CD8-positive, alpha-beta memory T cell (primary cell): ENCODE measurements at regions not wholly inside any gene's neighbourhood (a gene's known extent, or its start where the extent isn't known, plus 50 kb on each side); places are given as distances from the start of the nearest gene placed in this dataset.

Experiments used
- CTCF ChIA-PET: fragments of 350-600 bp; sonication (Branson Sonifier 250); formaldehyde crosslinking; loops from one replicate; lab custom pipeline; 2021; ENCODE audit warnings: antibody characterized with exemption; lab: Charles Lee
- POLR2A ChIA-PET: fragments of 350-600 bp; sonication (Branson Sonifier 250); formaldehyde crosslinking; loops from one replicate; lab custom pipeline; 2021; ENCODE audit warnings: antibody characterized with exemption; lab: Charles Lee
- DNase-seq, 5 donors: peaks; one replicate each; pipeline versions ENCODE4 v3.0.0 to v3.0.0-alpha.2; 2020 to 2022; ENCODE audit warnings: mixed read lengths in 1 of 5
- H3K27ac ChIP-seq: one replicate; pipeline ENCODE4 v1.7.0; 2013; ENCODE audit warnings: low read depth, mild to moderate bottlenecking, low read length, moderate library complexity
- H3K27me3 ChIP-seq: 2 replicates; pipeline ENCODE4 v1.7.0; 2013; ENCODE audit warnings: low read length, mild to moderate bottlenecking; ENCODE audit not compliant: insufficient read depth, poor library complexity, severe bottlenecking
- H3K36me3 ChIP-seq: 2 replicates; pipeline ENCODE4 v1.7.0; 2013; ENCODE audit warnings: mild to moderate bottlenecking, low read length, moderate library complexity; ENCODE audit not compliant: insufficient read depth
- H3K4me1 ChIP-seq: 2 replicates; pipeline ENCODE4 v1.7.0; 2013; ENCODE audit warnings: mild to moderate bottlenecking, low read length, moderate library complexity; ENCODE audit not compliant: insufficient read depth
- H3K4me3 ChIP-seq: 2 replicates; pipeline ENCODE4 v1.7.0; 2013; ENCODE audit warnings: mild to moderate bottlenecking, low read length
- H3K9me3 ChIP-seq: 2 replicates; pipeline ENCODE4 v1.7.0; 2013; ENCODE audit warnings: mild to moderate bottlenecking, low read length
- H3K27ac Mint-ChIP-seq, 8 donors: one replicate each; pipeline ENCODE4 v1.8.0; 2020 to 2021; ENCODE audit warnings: mixed read lengths in 8 of 8, mild to moderate bottlenecking in 6 of 8, inconsistent platforms in 3 of 8, moderate library complexity in 3 of 8
- H3K27me3 Mint-ChIP-seq, 2 donors: one replicate each; pipeline ENCODE4 v1.8.0; 2020 to 2021; ENCODE audit warnings: mixed read lengths in 2 of 2, mild to moderate bottlenecking in 1 of 2, moderate library complexity in 1 of 2
- H3K36me3 Mint-ChIP-seq, 3 donors: one replicate each; pipeline ENCODE4 v1.8.0; 2020 to 2021; ENCODE audit warnings: mixed read lengths in 3 of 3, inconsistent platforms in 1 of 3, mild to moderate bottlenecking in 1 of 3
- H3K4me1 Mint-ChIP-seq, 3 donors: one replicate each; pipeline ENCODE4 v1.8.0; 2020 to 2021; ENCODE audit warnings: mixed read lengths in 3 of 3, inconsistent platforms in 1 of 3, mild to moderate bottlenecking in 1 of 3
- H3K4me3 Mint-ChIP-seq, 7 donors: one replicate each; pipeline ENCODE4 v1.8.0; 2020 to 2021; ENCODE audit warnings: mixed read lengths in 7 of 7, mild to moderate bottlenecking in 6 of 7, moderate library complexity in 4 of 7, inconsistent platforms in 2 of 7
- H3K9me3 Mint-ChIP-seq, 5 donors: one replicate each; pipeline ENCODE4 v1.8.0; 2020 to 2022; ENCODE audit warnings: mixed read lengths in 5 of 5, mild to moderate bottlenecking in 3 of 5, moderate library complexity in 2 of 5, inconsistent platforms in 1 of 5

- H3K4me3 ChIP-seq, result no peak overlapping the region
- H3K27ac ChIP-seq, result no peak overlapping the region
- Mint-ChIP-seq H3K4me1 (no peaks in the 10 kb centered on the region), H3K27me3 (no peaks in the 10 kb centered on the region), H3K36me3 (no peaks in the 10 kb centered on the region), H3K9me3 (no peaks in the 10 kb centered on the region), H3K4me3 (no peak overlapping the region), H3K27ac (no peak overlapping the region)
- no peaks in the 10 kb centered on the region for H3K36me3 ChIP-seq
- H3K9me3 ChIP-seq, result no peaks in the 10 kb centered on the region
- no peaks in the 10 kb centered on the region for H3K4me1 ChIP-seq
- POLR2A ChIA-PET, result no interaction called here
- no peaks in the 10 kb centered on the region for H3K27me3 ChIP-seq
- CTCF ChIA-PET, result no interaction called here
- DNase-seq, result peak in 1 of 5 donors; percentile 12
Observed at GRCh38 chr11:104784684-104785460, 113.4 kb downstream of the CASP12 start.

GRCh38 chr11:104783241-104783640 is 115.0 kb downstream of the CASP12 start:
- H3K9me3 ChIP-seq, result no peaks in the 10 kb centered on the region
- DNase-seq, result no peak
- no peaks in the 10 kb centered on the region for H3K27me3 ChIP-seq
- no peak overlapping the region for H3K27ac ChIP-seq
- H3K4me1 ChIP-seq, result no peaks in the 10 kb centered on the region
- Mint-ChIP-seq H3K4me1 (no peaks in the 10 kb centered on the region), H3K9me3 (no peaks in the 10 kb centered on the region), H3K27me3 (no peaks in the 10 kb centered on the region), H3K36me3 (no peaks in the 10 kb centered on the region), H3K27ac (no peak overlapping the region), H3K4me3 (no peak overlapping the region)
- ChIA-PET CTCF (interaction anchor here (1.5 kb wide), 1 partner anchor 15 kb away, joined by 3 read pairs; no protein-coding TSS in a partner anchor), POLR2A (no interaction called here)
- no peak overlapping the region for H3K4me3 ChIP-seq
- H3K36me3 ChIP-seq, result no peaks in the 10 kb centered on the region

GRCh38 chr11:104782377-104782754 is 115.9 kb downstream of the CASP12 start:
- H3K4me1 Mint-ChIP-seq, result no peaks in the 10 kb centered on the region
- Histone ChIP-seq H3K36me3 (no peaks in the 10 kb centered on the region), H3K9me3 (no peaks in the 10 kb centered on the region), H3K4me3 (no peak overlapping the region), H3K27me3 (no peaks in the 10 kb centered on the region), H3K27ac (no peak overlapping the region), H3K4me1 (no peaks in the 10 kb centered on the region)
- ChIA-PET CTCF (interaction anchor here (1.5 kb wide), 1 partner anchor 15 kb away, joined by 3 read pairs; no protein-coding TSS in a partner anchor), POLR2A (no interaction called here)
- H3K9me3 Mint-ChIP-seq, result no peaks in the 10 kb centered on the region
- no peaks in the 10 kb centered on the region for H3K36me3 Mint-ChIP-seq
- no peaks in the 10 kb centered on the region for H3K27me3 Mint-ChIP-seq
- DNase-seq, result no peak
- H3K4me3 Mint-ChIP-seq, result no peak overlapping the region
- no peak overlapping the region for H3K27ac Mint-ChIP-seq

GRCh38 chr11:104781719-104782376 is 116.4 kb downstream of the CASP12 start:
- Mint-ChIP-seq H3K4me1 (no peaks in the 10 kb centered on the region), H3K27me3 (no peaks in the 10 kb centered on the region), H3K9me3 (no peaks in the 10 kb centered on the region), H3K36me3 (no peaks in the 10 kb centered on the region), H3K4me3 (no peak overlapping the region), H3K27ac (no peak overlapping the region)
- DNase-seq, result no peak
- ChIA-PET CTCF (no interaction called here), POLR2A (no interaction called here)
- Histone ChIP-seq H3K4me1 (no peaks in the 10 kb centered on the region), H3K36me3 (no peaks in the 10 kb centered on the region), H3K4me3 (no peak overlapping the region), H3K27ac (no peak overlapping the region), H3K9me3 (no peaks in the 10 kb centered on the region), H3K27me3 (no peaks in the 10 kb centered on the region)

GRCh38 chr11:104781037-104781436 is 117.2 kb downstream of the CASP12 start:
- ChIA-PET CTCF (interaction anchor here (1.0 kb wide), 1 partner anchor 19 kb away, joined by 3 read pairs; no protein-coding TSS in a partner anchor), POLR2A (no interaction called here)
- no peaks in the 10 kb centered on the region for H3K27me3 Mint-ChIP-seq

DNA sequence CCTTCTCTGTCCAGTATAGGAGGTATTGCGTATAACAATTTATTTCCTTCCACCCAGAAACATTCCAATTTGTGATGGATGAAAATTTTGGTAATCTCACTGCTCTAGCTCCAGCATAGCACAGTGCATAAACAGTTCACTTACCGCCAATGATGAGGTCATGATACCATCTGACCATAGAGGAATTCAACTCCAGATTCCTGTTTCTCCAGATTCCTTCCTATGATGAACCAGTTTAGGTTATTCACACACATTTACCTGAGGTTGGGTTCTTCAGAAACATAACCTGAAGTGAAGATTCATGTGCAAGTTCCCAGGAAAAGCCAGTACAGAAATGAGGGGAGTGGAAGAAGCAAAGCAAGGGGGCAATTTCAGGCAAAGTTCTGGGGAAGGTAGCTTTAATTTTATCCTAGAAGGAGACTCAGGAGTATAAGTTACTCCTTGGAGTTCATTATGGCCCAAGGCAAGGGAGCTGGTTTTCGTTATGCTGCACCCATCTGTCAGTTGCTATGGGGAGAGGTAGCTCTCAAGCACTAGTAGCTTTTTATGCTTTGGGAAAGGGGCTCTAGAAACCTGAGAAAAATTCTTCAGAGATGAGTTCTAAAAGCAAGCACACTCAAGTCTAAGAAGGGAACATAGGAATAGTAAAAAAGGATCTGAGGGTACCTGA is 121.6 kb downstream of the CASP12 start:
- Histone ChIP-seq H3K4me1 (peaks cover 14% of the 10 kb centered on the region), H3K27me3 (no peaks in the 10 kb centered on the region), H3K4me3 (no peak overlapping the region), H3K27ac (no peak overlapping the region), H3K36me3 (no peaks in the 10 kb centered on the region), H3K9me3 (no peaks in the 10 kb centered on the region)
- Mint-ChIP-seq H3K27ac (peak overlapping the region in 1 of 8 donors; percentile 55), H3K36me3 (peaks cover 0 to 2% (median 0%) of the 10 kb centered on the region in 3 donors), H3K9me3 (no peaks in the 10 kb centered on the region), H3K4me1 (peaks cover 7 to 10% (median 8%) of the 10 kb centered on the region in 3 donors), H3K4me3 (no peak overlapping the region), H3K27me3 (no peaks in the 10 kb centered on the region)
- no peak for DNase-seq
- CTCF ChIA-PET, result no interaction called here
- POLR2A ChIA-PET, result no interaction called here

More at GRCh38 chr11:104781037-104781436, 117.2 kb downstream of the CASP12 start:
- Mint-ChIP-seq H3K4me1 (no peaks in the 10 kb centered on the region), H3K27ac (no peak overlapping the region), H3K4me3 (no peak overlapping the region), H3K9me3 (no peaks in the 10 kb centered on the region), H3K36me3 (no peaks in the 10 kb centered on the region)
- DNase-seq, result no peak
- no peak overlapping the region for H3K4me3 ChIP-seq
- H3K27ac ChIP-seq, result no peak overlapping the region
- no peaks in the 10 kb centered on the region for H3K36me3 ChIP-seq
- H3K9me3 ChIP-seq, result no peaks in the 10 kb centered on the region
- no peaks in the 10 kb centered on the region for H3K4me1 ChIP-seq
- H3K27me3 ChIP-seq, result no peaks in the 10 kb centered on the region

- Histone ChIP-seq H3K4me3 (no peak overlapping the region), H3K27me3 (no peaks in the 10 kb centered on the region), H3K4me1 (peaks cover 14% of the 10 kb centered on the region), H3K27ac (no peak overlapping the region), H3K9me3 (no peaks in the 10 kb centered on the region), H3K36me3 (no peaks in the 10 kb centered on the region)
- ChIA-PET CTCF (no interaction called here), POLR2A (no interaction called here)
- no peaks in the 10 kb centered on the region for H3K27me3 Mint-ChIP-seq
- peaks cover 0 to 2% (median 0%) of the 10 kb centered on the region in 3 donors for H3K36me3 Mint-ChIP-seq
- H3K4me3 Mint-ChIP-seq, result no peak overlapping the region
- no peak for DNase-seq
- no peaks in the 10 kb centered on the region for H3K9me3 Mint-ChIP-seq
- H3K27ac Mint-ChIP-seq, result no peak overlapping the region
- peaks cover 7 to 10% (median 8%) of the 10 kb centered on the region in 3 donors for H3K4me1 Mint-ChIP-seq
Observed at GRCh38 chr11:104774578-104774977, 123.7 kb downstream of the CASP12 start.

- ChIA-PET POLR2A (no interaction called here), CTCF (no interaction called here)
- Histone ChIP-seq H3K9me3 (no peaks in the 10 kb centered on the region), H3K27ac (no peak overlapping the region), H3K36me3 (no peaks in the 10 kb centered on the region), H3K4me1 (peaks cover 14% of the 10 kb centered on the region), H3K4me3 (no peak overlapping the region), H3K27me3 (no peaks in the 10 kb centered on the region)
- Mint-ChIP-seq H3K4me1 (peaks cover 7 to 10% (median 8%) of the 10 kb centered on the region in 3 donors), H3K27me3 (no peaks in the 10 kb centered on the region), H3K36me3 (peaks cover 0 to 4% (median 4%) of the 10 kb centered on the region in 3 donors), H3K4me3 (no peak overlapping the region), H3K9me3 (no peaks in the 10 kb centered on the region), H3K27ac (no peak overlapping the region)
- DNase-seq, result peak in 1 of 5 donors; percentile 12
Observed at GRCh38 chr11:104772806-104773241, 125.4 kb downstream of the CASP12 start.
